Heart right ventricle (tissue), 16 donors: ENCODE measurements at regions not wholly inside any gene's neighbourhood (a gene's known extent, or its start where the extent isn't known, plus 50 kb on each side); places are given as distances from the start of the nearest gene placed in this dataset.
A peak's percentile ranks its signal among the peaks of the same experiment; 100 is the strongest.
"Not testable (repeated sequence)": the region's sequence is repeated elsewhere in the genome, so short reads cannot be mapped to it uniquely, and the experiment has no call there.

Experiments
- ATAC-seq, 8 donors: fragments of 200-7000 bp; cut with Tn5 transposase; one replicate each; pipeline ENCODE4 v1.9.1; 2020; ENCODE audit warnings: mild to moderate bottlenecking in 8 of 8, moderate library complexity in 8 of 8, moderate number of reproducible peaks in 1 of 8
- DNase-seq, 2 donors: peaks; one replicate each; pipeline ENCODE4 v3.0.0-alpha.2; 2020
- H3K27ac ChIP-seq, 10 donors: fragments of 200-600 bp; sonication (generic) in 2 of 10; one replicate each; pipeline versions ENCODE4 v1.5.0 to v1.8.0; 2020 to 2022; ENCODE audit warnings: mild to moderate bottlenecking in 3 of 10
- H3K27me3 ChIP-seq, 7 donors: fragments of 200-600 bp; one replicate each; pipeline ENCODE4 v1.8.0; 2021 to 2022; ENCODE audit warnings: mild to moderate bottlenecking in 2 of 7
- H3K36me3 ChIP-seq, 9 donors: fragments of 200-600 bp; sonication (generic) in 1 of 9; one replicate each; pipeline versions ENCODE4 v1.5.0 to v1.8.0; 2020 to 2022; ENCODE audit warnings: mild to moderate bottlenecking in 2 of 9
- H3K4me1 ChIP-seq, 9 donors: fragments of 200-600 bp; sonication (generic) in 1 of 9; one replicate each; pipeline versions ENCODE4 v1.5.0 to v1.8.0; 2020 to 2022; ENCODE audit warnings: mild to moderate bottlenecking in 4 of 9
- H3K4me3 ChIP-seq, 10 donors: fragments of 200-600 bp; sonication (generic) in 2 of 10; one replicate each; pipeline versions ENCODE4 v1.5.0 to v1.8.0; 2020 to 2022; ENCODE audit warnings: mild to moderate bottlenecking in 7 of 10, moderate library complexity in 2 of 10
- H3K9me3 ChIP-seq, 11 donors: fragments of 200-600 bp in 10 of 11; sonication (generic) in 2 of 11; one replicate each; pipeline versions ENCODE4 v1.5.0 to v1.8.0; 2013 to 2022; ENCODE audit warnings: mild to moderate bottlenecking in 2 of 11, control low read depth in 1 of 11, moderate library complexity in 1 of 11
- CTCF ChIP-seq, 9 donors: fragments of 200-600 bp; sonication (generic) in 2 of 9; IDR thresholded peaks; one replicate each; pipeline versions ENCODE4 v1.5.0 to v1.8.0; 2021 to 2022; ENCODE audit warnings: antibody characterized with exemption in 9 of 9, mild to moderate bottlenecking in 5 of 9, moderate library complexity in 1 of 9
- WGBS, 2 donors: extraction: QIAGEN DNeasy Blood & Tissue Kit; methylation state at CpG; one replicate each; pipeline ENCODE4 v1.1.7; 2013; ENCODE audit warnings: inconsistent platforms in 1 of 2; 5-methylcytosine and 5-hydroxymethylcytosine counted together
- intact Hi-C, 10 donors: fragments of 100-400 bp; cut with DNase I; formaldehyde crosslinking; loops; one replicate each; pipeline versions ENCODE4 v1.11.1 to v1.14.2; 2022
- donor health status: Arrhythmogenic right ventricular cardiomyopathy.
- donor health status: ischemic (EF 13 %, LVEDD 7.1; RV severe dilation, severe dysfunction).
- donor health status: healthy with polysubstance abuse.
- donor health status: DM: no; HTN: yes; CAD: no.
- donor health status: DM: no; HTN: no; CAD: no.
- donor health status: ischemic (EF 25% LVEDD 6.9; RV normal size, moderate dysfunction).
- donor health status: ischemic (EF 25% LVEDD 5.7; RV mildly dilated, moderate dysfunction).
- donor health status: healthy.
- donor health status: DM: yes; HTN: yes; CAD: no.
- donor health status: Ischemic cardiomyopathy.
- donor health status: ischemic (EF 35%, LVEDD 5.7; RV mildly dilated, moderate dysfunction).
- donor health status: nonischemic (EF 11% LVEDD 7.7; RV severe dilation, severe dysfunction).
- donor health status: DM: yes; HTN: yes; CAD: no.
- donor health status: PGD.
- donor health status: ischemic (EF 29% LVEDD 5.4; RV normal size, mild dysfunction).
- donor health status: nonischemic (EF 23%, LVEDD 6.1; RV moderate dilation, normal function).

GRCh38 chr15:44848859-44849258 lies 107.6 kb upstream of the TERB2 start:
- intact Hi-C loops, H3K36me3 ChIP-seq, H3K27ac ChIP-seq, DNase-seq, H3K9me3 ChIP-seq, H3K4me3 ChIP-seq, H3K27me3 ChIP-seq, H3K4me1 ChIP-seq: not testable (repeated sequence)
- ATAC-seq, result peak in 1 of 8 donors; percentile 50
- peak in 3 of 9 donors; percentile 4 to 15 (median 8) for TF ChIP-seq CTCF (IDR thresholded peaks at IDR 0.05)
- 66 to 68% methylated on average over 5 of the region's 5 CpGs for WGBS, 2 donors

GRCh38 chr15:44849701-44850403 lies 106.6 kb upstream of the TERB2 start:
- not testable (repeated sequence) for H3K4me3 ChIP-seq, H3K27ac ChIP-seq, H3K4me1 ChIP-seq, H3K27me3 ChIP-seq, H3K9me3 ChIP-seq, ATAC-seq, DNase-seq, H3K36me3 ChIP-seq
- WGBS, 2 donors, result 65 to 66% methylated on average over 6 of the region's 6 CpGs
- intact Hi-C loops, result loop anchor here in 2 of 10 donors (5.0 to 10.0 kb wide), 2 partner anchors 185 to 187 kb away; no protein-coding TSS in a partner anchor

- not testable (repeated sequence) for H3K27me3 ChIP-seq, H3K36me3 ChIP-seq, H3K4me3 ChIP-seq, H3K27ac ChIP-seq, H3K9me3 ChIP-seq, H3K4me1 ChIP-seq
- peak; percentile 45 to 87 (median 75) for TF ChIP-seq CTCF (IDR thresholded peaks at IDR 0.05)
- WGBS, 2 donors, result 43 to 44% methylated on average over 4 of the region's 4 CpGs
- DNase-seq, result peak; percentile 25 to 28
- peak in 7 of 8 donors; percentile 41 to 78 (median 56) for ATAC-seq
- intact Hi-C loops, result loop anchor here in 2 of 10 donors (5.0 to 10.0 kb wide), 2 partner anchors 181 to 184 kb away; no protein-coding TSS in a partner anchor
These were observed 103.1 kb upstream of the TERB2 start for GRCh38 chr15:44853304-44853950.

GRCh38 chr15:44854696-44855095 lies 101.8 kb upstream of the TERB2 start:
- intact Hi-C loops, result loop anchor here in 2 of 10 donors (5.0 to 10.0 kb wide), 2 partner anchors 180 to 183 kb away; no protein-coding TSS in a partner anchor
- H3K27me3 ChIP-seq, H3K9me3 ChIP-seq, H3K4me1 ChIP-seq, ATAC-seq, H3K36me3 ChIP-seq, H3K27ac ChIP-seq, H3K4me3 ChIP-seq, DNase-seq: not testable (repeated sequence)
- WGBS, 2 donors, result 75 to 80% methylated on average over 4 of the region's 4 CpGs

GRCh38 chr15:44856284-44856683 lies 100.2 kb upstream of the TERB2 start:
- H3K9me3 ChIP-seq, ATAC-seq, H3K27ac ChIP-seq, H3K4me3 ChIP-seq, DNase-seq, H3K27me3 ChIP-seq, H3K36me3 ChIP-seq, H3K4me1 ChIP-seq: not testable (repeated sequence)
- intact Hi-C loops, result loop anchor here in 1 of 10 donors (10.0 kb wide), 1 partner anchor 179 kb away; no protein-coding TSS in a partner anchor
- WGBS, 2 donors, result 63 to 68% methylated on average over 2 to 3 of the region's 3 CpGs

GRCh38 chr15:44857164-44857710 lies 99.2 kb upstream of the TERB2 start:
- 58% methylated on average over 1 of the region's 3 CpGs; no CpG with 5 or more reads in 1 of the 2 donors for WGBS, 2 donors
- intact Hi-C loops, result loop anchor here in 1 of 10 donors (10.0 kb wide), 1 partner anchor 178 kb away; no protein-coding TSS in a partner anchor
- not testable (repeated sequence) for H3K27me3 ChIP-seq, H3K4me1 ChIP-seq, H3K36me3 ChIP-seq, DNase-seq, H3K4me3 ChIP-seq, H3K9me3 ChIP-seq, ATAC-seq, H3K27ac ChIP-seq

- H3K4me3 ChIP-seq, DNase-seq, H3K27me3 ChIP-seq, ATAC-seq, H3K27ac ChIP-seq, H3K4me1 ChIP-seq, H3K36me3 ChIP-seq: not testable (repeated sequence)
- peaks cover 0 to 12% (median 0%) of the 10 kb centered on the region in 11 donors for H3K9me3 ChIP-seq
- intact Hi-C loops, result loop anchor here in 1 of 10 donors (10.0 kb wide), 1 partner anchor 176 kb away; no protein-coding TSS in a partner anchor
- WGBS, 2 donors, result 88 to 91% methylated on average over 2 of the region's 2 CpGs
These were observed 97.4 kb upstream of the TERB2 start for GRCh38 chr15:44859088-44859487.

GRCh38 chr15:44860168-44860567 lies 96.3 kb upstream of the TERB2 start:
- intact Hi-C loops, H3K4me1 ChIP-seq, H3K36me3 ChIP-seq, ATAC-seq, H3K27me3 ChIP-seq, H3K27ac ChIP-seq, H3K4me3 ChIP-seq, DNase-seq: not testable (repeated sequence)
- WGBS, 2 donors, result 82 to 87% methylated on average over 2 of the region's 2 CpGs
- H3K9me3 ChIP-seq, result peaks cover 0 to 12% (median 0%) of the 10 kb centered on the region in 11 donors
